ENCODE measurements at regions not wholly inside any gene's neighbourhood (a gene's known extent, or its start where the extent isn't known, plus 50 kb on each side); places are given as distances from the start of the nearest gene placed in this dataset.

DNA sequence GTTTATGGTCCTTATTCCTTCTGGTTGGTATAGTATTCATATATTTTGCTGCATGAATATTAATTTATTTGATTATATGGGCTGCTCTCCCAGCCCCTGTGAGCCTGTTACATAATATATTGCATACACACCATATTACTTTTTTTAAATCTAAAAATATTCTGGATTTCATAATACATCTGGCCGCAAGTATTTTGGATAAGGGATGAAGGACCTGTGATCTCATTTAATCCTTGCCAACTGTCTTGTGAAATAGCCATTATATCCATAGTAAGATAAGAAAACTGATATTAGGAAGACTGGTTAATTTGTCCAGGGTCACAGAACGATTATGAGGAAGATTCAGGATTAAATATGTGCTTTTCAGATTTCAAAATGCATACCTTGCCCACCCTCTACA is 433.6 kb downstream of the LPIN1 start:
- DNase-seq (ENCODE audit: insufficient read length, low spot score): no peak
- FAIRE-seq: no peak

DNA sequence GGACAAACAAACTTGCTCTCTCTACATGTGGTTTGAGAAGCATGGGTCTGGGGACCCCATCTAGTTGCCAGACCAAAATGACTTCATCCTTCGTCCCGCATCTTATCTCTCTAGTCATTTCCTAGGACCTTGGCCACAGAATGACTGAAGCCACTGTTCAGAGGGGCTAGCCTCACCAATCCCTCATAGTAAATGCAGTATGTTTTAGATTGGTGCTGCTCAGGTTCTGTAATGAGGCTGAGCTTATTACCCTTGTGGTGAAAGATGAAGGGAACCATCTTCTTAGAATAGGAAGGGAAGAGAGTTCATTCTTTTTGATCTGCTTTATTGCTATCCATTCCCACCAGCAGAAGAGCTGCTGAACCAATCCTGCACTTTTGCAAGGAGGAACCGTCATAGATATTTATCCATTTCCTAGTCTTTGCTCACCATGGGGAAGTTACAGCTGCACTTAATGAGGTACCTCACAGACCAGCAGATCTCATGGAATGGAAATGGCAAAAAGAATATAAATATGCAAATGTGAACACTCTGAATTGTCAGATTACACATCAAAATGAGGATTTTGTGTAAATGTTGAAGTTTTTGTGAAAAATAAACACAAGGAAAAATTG is 436.7 kb downstream of the LPIN1 start:
- FAIRE-seq (no peak), DNase-seq (ENCODE audit: insufficient read length, low spot score) (no peak)

DNA sequence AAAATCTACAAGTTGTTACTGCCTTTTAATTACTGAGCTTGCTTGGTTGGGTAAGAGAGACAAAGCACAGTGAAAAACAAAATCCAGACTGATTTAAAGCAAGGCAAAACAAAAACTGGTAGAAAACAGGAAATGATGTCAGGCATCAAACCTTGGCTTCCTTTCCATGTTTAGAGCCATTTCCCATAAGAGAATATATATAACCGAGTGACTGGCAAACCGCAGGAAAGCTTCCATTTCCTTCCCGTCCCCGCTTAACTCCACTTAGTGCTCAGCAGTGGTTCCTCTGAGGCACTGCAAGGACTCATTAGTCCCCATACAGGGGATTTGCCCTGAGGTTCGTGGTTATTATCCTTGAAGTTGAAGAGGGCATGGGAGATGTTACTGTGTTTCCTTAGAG is 446.3 kb downstream of the LPIN1 start:
- FAIRE-seq: no peak

DNA sequence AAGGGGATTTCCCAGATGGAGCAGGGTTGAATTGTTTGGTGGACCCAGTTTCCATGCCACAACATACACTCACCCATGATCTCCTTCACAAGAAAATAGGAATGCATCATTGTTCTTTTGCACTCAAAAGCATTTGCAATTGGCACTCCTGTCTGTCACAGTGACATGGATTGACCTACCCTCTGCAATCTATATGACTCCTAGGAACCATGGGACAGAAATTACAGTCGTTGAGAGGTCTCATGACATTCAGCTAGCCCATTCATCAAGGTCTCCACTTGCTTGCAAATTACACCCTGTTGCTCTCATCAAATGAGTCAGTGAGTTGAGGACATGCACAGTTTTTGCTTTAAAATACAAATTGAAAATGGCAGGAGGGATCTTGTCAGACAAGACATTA is 448.5 kb downstream of the LPIN1 start:
- no peak for DNase-seq (ENCODE audit: insufficient read length, low spot score)
- FAIRE-seq: no peak

More for the DNA sequence above, 446.3 kb downstream of the LPIN1 start:
- DNase-seq (ENCODE audit: insufficient read length, low spot score): no peak

DNA sequence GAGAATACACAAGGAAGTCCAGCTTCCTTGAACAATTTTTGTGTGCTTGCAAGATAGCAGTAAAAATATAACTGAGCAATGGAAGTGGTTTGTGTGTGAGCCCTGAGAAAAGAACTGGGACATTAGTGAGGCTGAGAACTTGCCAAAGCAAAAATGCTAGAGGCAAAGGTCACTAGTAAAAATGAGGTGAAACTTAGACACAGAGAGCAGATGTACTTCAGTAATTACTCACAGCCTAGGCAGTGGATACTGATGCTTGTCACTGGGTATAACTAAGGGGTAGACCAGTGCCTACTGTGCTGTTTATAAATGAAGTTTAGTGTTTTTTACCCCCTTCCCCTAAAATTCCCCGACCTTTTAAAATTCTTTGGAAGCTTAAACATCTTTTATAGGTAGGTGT is 450.1 kb downstream of the LPIN1 start:
- FAIRE-seq (no peak), DNase-seq (ENCODE audit: insufficient read length, low spot score) (no peak)

DNA sequence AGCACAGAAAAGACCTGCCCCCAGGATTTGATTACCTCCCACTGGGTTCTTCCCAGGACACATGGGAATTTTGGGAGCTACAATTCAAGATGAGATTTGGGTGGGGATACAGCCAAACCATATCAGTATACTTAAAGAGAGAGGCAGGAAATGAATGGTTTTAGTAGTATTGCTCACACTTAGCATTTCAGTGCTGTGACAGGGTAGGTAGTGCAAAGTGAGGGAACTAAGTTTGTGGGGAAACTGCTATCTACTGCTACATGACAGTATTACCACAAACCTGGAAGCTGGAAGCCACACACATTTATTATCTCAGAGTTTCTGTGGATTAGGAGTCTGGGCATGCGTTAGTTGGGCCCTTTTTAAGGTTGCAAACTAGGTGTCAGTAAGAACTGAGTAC is 450.7 kb downstream of the LPIN1 start:
- DNase-seq (ENCODE audit: insufficient read length, low spot score) (no peak), FAIRE-seq (no peak)

DNA sequence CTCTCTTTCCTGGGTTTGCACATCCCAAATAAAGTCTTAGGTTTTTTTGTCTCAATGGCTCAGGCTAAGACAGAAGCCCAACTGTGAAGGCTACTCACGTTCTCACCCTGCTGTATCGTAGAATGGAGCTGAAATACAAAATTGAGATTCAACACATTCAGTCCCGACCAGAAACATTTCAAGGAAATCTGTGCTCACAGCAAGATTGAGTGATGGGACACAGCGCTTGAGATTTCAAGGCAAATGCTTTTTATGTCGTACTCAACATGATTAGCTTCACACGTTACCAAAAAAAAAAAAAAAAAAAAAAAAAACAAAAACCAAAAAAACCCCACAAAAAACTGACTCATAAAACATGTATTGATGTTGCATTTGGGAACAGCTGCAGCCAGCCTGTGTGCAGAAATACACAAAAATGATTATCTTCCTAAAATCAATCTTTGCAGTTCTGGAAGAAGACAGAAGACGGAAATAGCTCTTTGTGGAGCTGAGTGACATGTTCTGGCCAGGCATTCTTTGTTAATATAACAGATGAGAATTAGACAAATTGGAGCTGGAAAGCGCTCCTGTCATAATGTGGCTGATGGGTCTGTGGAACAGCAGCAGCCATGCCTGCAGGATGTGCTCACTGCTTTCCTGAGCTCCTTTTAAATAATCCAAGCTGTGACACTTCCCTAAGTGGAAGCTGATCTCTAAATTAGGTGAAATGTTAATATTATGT is 453.2 kb downstream of the LPIN1 start:
- DNase-seq (ENCODE audit: insufficient read length, low spot score): no peak
- no peak for FAIRE-seq

DNA sequence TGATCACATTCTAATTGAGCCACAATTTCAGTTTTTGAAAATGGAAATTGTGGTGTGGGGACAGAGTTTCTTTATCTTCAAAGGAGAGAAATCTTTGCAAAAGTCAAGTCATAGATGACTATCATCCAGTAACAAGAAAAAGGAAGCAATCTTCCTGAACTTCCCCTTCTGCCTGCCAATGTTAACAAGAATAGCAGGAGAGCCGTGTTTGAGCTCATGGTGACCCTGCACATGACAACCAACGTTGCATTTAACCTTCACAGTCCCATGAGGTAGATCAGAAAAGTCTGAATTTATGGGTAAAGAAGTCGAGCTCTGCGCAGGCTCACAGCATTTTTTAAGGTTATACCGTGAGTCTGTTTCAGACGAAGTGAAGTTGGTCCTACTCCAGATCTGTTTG is 454.9 kb downstream of the LPIN1 start:
- DNase-seq (ENCODE audit: insufficient read length, low spot score): no peak
- FAIRE-seq: no peak

DNA sequence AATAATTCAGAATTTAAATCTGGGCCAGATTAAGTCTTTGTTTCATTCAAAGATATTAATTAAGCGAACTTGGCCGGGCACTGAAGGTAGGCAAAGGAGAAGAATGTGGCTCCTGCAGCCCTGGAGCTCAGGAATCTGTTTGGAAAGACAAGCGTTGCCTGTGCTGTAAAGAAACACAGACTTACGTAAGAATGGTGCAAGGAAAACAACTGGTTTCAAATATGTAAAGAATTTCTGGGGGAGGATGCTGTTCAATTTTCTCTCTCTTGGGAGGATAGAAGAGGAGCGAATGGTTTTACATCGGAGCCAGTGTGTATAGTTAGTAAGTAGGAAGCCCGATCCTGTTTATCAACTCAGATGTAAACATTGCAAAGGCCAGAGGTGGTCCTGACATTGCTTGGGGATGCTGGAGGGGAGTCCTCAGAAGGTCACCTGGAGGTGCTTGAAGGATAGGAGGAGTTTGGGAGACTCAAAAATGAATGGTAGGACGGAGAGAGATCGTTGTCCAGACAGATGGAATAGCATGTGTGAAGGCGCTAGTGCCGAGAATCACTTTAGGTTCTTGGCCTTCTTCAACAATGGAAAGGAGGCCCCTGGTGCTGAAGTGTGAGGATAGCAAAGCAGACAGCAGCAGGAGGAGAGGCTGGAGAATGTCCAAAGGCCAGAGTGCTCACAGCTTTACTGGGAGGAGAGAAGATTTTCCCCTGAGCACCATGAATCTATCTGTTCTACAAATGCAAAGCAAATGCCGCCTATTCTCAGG is 456.1 kb downstream of the LPIN1 start:
- FAIRE-seq (no peak), DNase-seq (ENCODE audit: insufficient read length, low spot score) (no peak)

DNA sequence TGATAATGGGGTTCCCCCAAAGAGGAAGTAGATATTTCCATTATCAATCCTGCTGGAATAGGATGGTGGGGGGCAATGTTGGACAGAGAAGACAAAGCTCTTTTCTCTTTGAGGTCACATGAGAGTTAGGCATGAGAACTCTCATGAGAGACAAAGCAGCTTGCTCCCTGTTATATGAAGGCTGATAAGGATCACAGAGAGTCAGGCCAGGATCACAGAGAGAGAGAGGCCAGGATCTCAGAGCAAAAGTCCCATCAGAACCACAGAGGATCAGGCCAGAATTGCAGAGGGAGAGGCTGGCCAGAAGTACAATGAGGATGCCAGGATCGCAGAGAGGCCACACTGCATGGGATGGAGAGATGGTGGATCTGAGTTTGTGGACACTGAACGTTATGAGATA is 457.1 kb downstream of the LPIN1 start:
- FAIRE-seq (no peak), DNase-seq (ENCODE audit: insufficient read length, low spot score) (no peak)

DNA sequence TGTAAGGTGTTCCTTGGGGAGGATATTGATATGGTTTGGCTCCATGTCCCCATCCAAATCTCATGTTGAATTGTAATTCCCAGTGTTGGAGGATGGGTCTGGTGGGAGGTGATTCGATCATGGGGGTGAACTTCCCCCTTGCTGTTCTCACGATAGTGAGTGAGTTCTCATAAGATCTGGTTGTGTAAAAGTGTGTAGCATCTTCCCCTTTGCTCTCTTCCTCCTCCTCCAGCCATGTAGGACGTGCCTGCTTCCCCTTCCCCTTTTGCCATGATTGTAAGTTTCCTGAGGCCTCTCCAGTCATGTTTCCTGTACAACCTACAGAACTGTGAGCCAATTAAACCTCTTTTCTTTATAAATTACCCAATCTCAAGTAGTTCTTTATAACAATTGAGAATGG is 458.7 kb downstream of the LPIN1 start:
- no peak for DNase-seq (ENCODE audit: insufficient read length, low spot score)
- no peak for FAIRE-seq

DNA sequence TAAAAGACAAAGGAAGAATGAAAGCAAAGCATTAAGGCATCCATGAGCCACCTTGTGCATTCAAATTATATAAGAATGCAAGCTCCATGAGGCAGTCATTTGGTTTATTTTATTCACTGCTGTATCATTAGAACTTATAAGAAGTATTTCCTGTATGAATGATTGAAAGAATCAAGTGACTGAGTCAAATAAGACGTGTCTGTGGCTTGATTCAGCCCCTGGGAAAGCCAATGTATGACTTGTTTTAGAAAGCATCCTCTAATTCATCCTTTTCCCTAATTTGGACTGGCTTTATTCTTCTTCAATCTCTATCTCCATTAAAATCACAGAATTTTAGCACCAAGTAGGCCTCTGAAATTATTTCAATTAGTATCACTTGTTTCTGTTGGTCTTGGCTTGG is 461.1 kb downstream of the LPIN1 start:
- no peak for FAIRE-seq
- no peak for DNase-seq (ENCODE audit: insufficient read length, low spot score)

DNA sequence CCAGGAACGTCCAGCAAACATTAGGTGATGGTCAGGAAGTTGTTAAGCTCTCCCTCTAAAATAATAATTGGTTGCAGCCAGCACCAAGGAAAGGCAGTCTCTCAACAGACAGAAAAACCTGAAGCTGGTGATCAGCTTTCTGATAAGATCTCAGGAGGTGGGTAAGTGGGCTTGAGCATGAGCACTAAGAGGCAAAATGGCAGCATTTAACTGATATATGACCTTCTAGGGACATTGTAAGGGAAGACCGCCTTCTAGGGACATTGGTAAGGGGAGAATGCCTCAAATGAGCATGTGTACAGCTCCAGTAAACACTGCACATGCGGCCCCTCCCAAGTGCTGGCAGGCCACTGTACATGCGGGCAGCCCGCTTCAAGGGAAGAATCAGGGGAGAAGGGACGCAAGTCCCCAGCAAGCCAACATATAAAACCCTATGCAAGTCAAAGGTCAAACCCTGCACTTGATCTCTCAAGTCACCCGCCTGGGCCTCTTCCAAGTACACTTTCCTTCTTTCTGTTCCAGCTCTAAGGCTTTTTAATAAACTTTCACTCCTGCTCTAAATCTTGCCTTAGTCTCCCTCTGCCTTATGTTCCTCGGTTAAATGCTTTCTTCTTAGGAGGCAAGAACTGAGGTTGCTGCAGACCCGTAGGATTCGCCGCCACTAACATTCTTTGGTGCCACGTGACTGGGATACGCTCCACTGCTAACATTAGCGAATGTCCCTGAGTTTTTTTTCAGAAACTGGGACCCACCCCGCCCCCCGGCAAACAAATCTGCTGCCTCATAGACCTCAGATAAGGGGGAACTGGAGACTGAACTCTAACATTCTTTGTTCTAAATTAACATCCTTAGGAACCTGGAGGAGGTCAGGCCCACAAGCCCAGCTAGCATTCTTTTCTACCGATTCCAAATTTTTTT is 463.8 kb downstream of the LPIN1 start:
- DNase-seq (ENCODE audit: insufficient read length, low spot score) (no peak), FAIRE-seq (no peak)

DNA sequence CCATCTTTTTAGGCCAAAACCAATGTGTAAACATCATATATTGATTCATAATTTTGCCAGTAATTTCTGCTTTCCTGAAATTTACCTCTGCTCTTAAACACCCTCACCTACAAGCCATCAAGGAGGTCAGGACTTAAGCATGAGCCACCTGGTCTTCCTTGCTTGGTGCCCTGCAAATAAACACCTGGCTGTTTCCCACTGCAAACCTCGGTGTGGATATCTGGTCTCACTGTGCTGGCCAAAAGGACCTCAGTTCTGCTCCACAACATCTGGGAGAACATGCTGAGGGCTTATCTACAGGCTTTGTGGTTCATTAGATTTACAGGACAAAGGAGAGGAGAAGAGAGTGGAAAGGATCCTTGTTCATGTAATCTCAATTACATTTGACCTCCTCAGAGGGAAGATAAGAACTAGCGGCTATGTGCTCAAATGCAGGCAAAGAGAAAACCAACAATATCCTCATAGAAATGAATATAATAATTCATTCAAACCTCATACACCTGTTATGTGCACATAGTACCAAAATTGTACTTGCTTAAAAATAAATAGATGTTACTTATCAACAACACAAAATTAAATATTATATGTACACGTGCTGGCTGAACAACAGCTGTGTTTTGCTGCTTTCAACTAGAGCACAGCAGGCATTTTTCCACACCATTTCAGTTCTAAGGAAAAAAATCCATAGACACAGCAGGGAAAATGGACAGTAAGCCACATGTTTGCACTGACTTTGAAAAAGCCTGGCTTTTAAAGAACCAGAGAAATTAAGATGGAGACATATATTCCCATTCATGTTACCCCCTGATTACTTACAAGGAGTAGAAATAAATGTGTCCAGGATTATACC is 465.1 kb downstream of the LPIN1 start:
- no peak for FAIRE-seq
- no peak for DNase-seq (ENCODE audit: insufficient read length, low spot score)

DNA sequence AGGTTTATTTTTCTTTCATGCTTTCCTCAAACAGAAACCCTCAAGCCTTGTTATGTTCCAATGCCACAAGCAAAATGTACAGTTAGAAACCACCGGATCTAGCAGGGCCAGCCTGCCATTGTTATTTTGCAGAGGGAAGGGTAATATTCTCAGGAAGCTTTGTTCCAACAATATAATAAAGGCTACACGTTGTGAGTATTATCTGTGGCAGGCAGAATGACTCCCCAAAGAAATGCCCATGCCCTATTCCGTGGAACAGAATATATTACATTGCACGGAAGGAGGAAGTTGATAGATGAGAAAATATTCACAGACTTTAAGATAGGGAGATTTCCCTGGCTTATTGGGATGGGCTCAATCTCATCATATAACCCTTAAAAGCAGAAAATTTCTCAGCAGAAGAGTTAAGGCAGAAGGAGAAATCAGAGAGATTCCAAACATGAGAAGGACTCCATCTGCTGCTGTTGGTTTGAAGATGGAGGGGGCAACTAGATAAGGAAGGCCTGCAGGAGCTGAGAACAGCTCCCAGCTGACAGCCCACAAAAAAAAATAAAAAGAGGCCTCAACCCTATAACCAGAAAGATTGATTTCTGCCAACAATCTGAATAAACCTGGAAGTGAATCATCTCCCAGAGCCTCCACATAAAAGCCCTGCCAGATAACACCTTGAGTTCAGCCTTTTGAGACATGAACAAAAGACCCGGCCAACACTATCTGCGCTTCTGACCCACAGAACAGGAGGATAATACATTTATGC is 466.6 kb downstream of the LPIN1 start:
- FAIRE-seq (no peak), DNase-seq (ENCODE audit: insufficient read length, low spot score) (no peak)

DNA sequence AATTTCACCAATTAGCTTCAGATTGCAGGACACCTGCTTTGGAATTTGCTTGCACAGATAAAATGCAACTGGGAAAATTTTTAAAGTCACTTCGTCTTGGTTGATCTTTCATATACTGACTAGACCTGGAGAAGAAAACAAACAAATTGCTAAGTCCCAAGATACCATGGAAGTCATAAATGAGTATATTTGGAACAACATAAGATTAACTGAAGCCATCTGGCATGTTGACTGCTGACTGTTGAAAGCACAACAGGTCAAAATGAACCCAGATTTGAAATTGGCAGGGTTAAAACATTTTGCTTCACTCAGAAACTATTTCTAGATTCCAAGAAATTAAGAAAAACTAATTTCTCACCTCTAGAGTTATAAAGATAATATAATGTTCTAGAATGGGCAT is 470.7 kb downstream of the LPIN1 start:
- DNase-seq (ENCODE audit: insufficient read length, low spot score) (no peak), FAIRE-seq (no peak)

DNA sequence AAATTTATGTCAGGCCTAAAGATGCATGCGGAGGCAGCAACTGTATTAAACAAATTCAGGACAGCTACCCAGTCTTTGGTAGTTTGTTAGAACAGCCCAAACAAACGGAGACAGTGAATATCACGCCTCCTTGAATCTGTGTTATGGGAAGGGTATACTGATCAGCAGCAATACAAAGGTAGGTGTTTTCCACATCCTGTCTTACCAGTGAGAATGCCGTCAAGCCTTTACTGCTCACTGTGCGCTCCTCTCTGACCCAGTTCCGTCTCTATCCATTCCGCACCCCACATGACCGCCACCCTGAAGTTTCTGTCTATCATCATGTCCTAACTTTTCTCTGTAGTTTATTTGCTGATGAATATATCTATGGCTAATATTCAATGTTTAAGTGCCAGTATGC is 473.3 kb downstream of the LPIN1 start:
- FAIRE-seq (no peak), DNase-seq (ENCODE audit: insufficient read length, low spot score) (no peak)

DNA sequence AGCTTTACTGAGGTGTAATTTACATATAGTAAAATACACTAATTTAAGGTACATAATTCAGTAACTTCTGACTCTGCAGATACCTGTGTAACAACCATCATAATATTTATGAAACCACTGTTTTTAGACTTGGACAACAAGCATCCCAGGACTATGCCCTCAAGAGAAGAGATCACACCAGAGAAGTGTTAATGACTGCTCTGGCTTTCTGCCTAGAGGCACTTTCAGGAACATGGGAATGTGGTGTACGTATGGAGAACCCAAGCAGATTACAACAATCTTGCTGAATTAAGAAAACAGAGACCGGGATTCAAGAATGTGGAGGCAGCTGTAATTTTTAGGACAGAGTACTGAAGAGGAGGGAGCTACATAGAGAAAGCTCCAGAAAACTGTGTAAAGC is 475.2 kb downstream of the LPIN1 start:
- FAIRE-seq (no peak), DNase-seq (ENCODE audit: insufficient read length, low spot score) (no peak)

DNA sequence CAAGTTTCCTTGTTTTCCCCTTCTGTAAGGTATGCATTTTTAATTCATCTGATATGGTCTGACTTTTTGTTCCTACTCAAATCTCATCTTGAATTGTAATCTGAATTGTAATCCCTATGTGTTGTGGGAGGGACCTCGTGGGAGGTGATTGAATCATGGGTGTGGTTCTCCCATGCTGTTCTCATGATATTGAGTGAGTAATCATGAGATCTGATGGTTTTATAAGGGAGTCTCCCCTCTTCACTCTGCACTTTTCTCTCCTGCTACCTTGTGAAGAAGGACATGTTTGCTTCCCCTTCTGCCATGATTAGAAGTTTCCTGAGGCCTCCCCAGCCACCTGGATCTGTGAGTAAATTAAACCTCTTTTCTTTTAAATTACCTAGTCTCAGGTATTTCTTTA is 476.1 kb downstream of the LPIN1 start:
- no peak for FAIRE-seq
- no peak for DNase-seq (ENCODE audit: insufficient read length, low spot score)
